HepG2 (cell line): ENCODE measurements at regions not wholly inside any gene's neighbourhood (a gene's known extent, or its start where the extent isn't known, plus 50 kb on each side); places are given as distances from the start of the nearest gene placed in this dataset.

Experiments
- CREB3 ChIP-seq: sonication (generic); formaldehyde crosslinking; IDR thresholded peaks from 2 replicates; pipeline ENCODE4 v1.5.0; 2020; ENCODE audit warnings: missing genetic modification reagents
- EZH2 ChIP-seq: conservative IDR thresholded peaks from 2 replicates; pipeline ENCODE4 v1.6.1; 2012; ENCODE audit warnings: mild to moderate bottlenecking, low read depth, low read length, moderate library complexity
- HCFC1 ChIP-seq: fragments of 150-350 bp; IDR thresholded peaks from 2 replicates; pipeline ENCODE4 v1.6.1; 2014; ENCODE audit warnings: low read depth, low read length
- KLF13 ChIP-seq: sonication (generic); formaldehyde crosslinking; IDR thresholded peaks from 2 replicates; pipeline ENCODE4 v1.4.0; 2020; ENCODE audit warnings: mild to moderate bottlenecking, missing genetic modification reagents
- NFYB ChIP-seq: sonication (generic); formaldehyde crosslinking; IDR thresholded peaks from 2 replicates; pipeline ENCODE4 v1.4.0; 2020; ENCODE audit warnings: missing genetic modification reagents
- NR2C2 ChIP-seq: sonication (generic); formaldehyde crosslinking; IDR thresholded peaks from 2 replicates; pipeline ENCODE4 v1.4.0; 2020; ENCODE audit warnings: missing genetic modification reagents, mild to moderate bottlenecking, moderate library complexity, borderline replicate concordance
- SNAPC4 ChIP-seq: sonication (generic); formaldehyde crosslinking; IDR thresholded peaks from 2 replicates; pipeline ENCODE4 v1.4.0; 2020; ENCODE audit warnings: mild to moderate bottlenecking, missing genetic modification reagents
- ZNF331 ChIP-seq: sonication (generic); formaldehyde crosslinking; IDR thresholded peaks from 2 replicates; pipeline ENCODE4 v1.4.0; 2020; ENCODE audit warnings: missing genetic modification reagents

GRCh38 chr6:140438346-140438735 is 1063.9 kb upstream of the CITED2 start:
- TF ChIP-seq NR2C2 (CRISPR knock-in tag) (no peak), KLF13 (no peak), SNAPC4 (CRISPR knock-in tag) (no peak), CREB3 (CRISPR knock-in tag) (no peak), ZNF331 (CRISPR knock-in tag) (no peak), NFYB (CRISPR knock-in tag) (no peak), HCFC1 (no peak), EZH2 (no peak)
